ENCODE measurements at regions not wholly inside any gene's neighbourhood (a gene's known extent, or its start where the extent isn't known, plus 50 kb on each side); places are given as distances from the start of the nearest gene placed in this dataset.

- H3K4me2 ChIP-seq: peak overlapping the region in 2 of 11 experiments; percentile 4 to 11; a peak in 2 of 22 replicates
Observed at GRCh38 chr12:70971001-70971794, 50.7 kb upstream of the PTPRR start.

More at GRCh38 chr12:70971001-70971794, 50.7 kb upstream of the PTPRR start:
- 0 out of 22 replicates have a peak, but pooled peaks cover 0 to 7% (median 0%) of the 10 kb centered on the region in 11 experiments for H3K9me3 ChIP-seq (replicated peaks in 1 of 11)
- H3K27ac ChIP-seq: no peak overlapping the region
- H4K20me1 ChIP-seq: no peaks in the 10 kb centered on the region
- no peak for TF ChIP-seq Cebpa-rat (IDR thresholded peaks at IDR 0.05)
- H3K4me1 ChIP-seq: peaks cover 0 to 5% (median 2%) of the 10 kb centered on the region in 10 experiments; a peak in 2 of 20 replicates
- H3K9ac ChIP-seq: no peak overlapping the region
- no peak overlapping the region for H3K4me3 ChIP-seq
- H3K27me3 ChIP-seq: no peaks in the 10 kb centered on the region
- no peaks in the 10 kb centered on the region for H3K36me3 ChIP-seq
